ENCODE measurements at regions not wholly inside any gene's neighbourhood (a gene's known extent, or its start where the extent isn't known, plus 50 kb on each side); places are given as distances from the start of the nearest gene placed in this dataset.

DNA sequence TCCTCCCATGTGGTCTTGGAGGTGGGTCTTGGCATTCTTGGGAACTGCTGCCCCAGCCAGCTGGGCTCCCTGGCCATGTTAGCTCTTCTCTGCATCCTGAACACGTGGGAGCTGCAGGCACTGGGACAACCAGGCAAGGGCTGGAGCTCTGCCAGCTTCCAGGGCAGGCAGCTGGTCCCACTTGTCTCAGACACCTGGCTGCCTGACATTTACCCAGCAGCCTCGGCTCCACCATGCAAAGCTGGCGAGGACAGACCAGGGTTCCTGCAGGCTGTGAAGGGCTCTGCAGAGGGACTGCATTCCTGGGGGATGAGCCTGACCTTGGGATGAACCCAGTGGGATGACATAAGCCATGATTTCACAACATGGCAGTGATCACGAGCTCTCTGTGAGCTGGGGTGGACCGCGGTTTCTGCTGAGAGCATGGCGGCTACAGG, 99.0 kb upstream of the TSHZ3 start:
- peaks cover 10% of the 10 kb centered on the region for H3K9me3 ChIP-seq (ENCODE audit: control insufficient read depth, insufficient read depth, low read depth, low read length)
- H3K36me3 ChIP-seq (ENCODE audit: control insufficient read depth, insufficient read depth, low read length): no peaks in the 10 kb centered on the region
- H3K27ac ChIP-seq (ENCODE audit: low read depth, low read length): no peak overlapping the region
- no peak overlapping the region for H3K9ac ChIP-seq (ENCODE audit: low read length)
- H3K4me3 ChIP-seq (ENCODE audit: low read depth, low read length): no peak overlapping the region
- H3K4me1 ChIP-seq (ENCODE audit: control insufficient read depth, insufficient read depth, low read length): no peaks in the 10 kb centered on the region
- no peaks in the 10 kb centered on the region for H3K27me3 ChIP-seq (ENCODE audit: control insufficient read depth, insufficient read depth, low read length)

DNA sequence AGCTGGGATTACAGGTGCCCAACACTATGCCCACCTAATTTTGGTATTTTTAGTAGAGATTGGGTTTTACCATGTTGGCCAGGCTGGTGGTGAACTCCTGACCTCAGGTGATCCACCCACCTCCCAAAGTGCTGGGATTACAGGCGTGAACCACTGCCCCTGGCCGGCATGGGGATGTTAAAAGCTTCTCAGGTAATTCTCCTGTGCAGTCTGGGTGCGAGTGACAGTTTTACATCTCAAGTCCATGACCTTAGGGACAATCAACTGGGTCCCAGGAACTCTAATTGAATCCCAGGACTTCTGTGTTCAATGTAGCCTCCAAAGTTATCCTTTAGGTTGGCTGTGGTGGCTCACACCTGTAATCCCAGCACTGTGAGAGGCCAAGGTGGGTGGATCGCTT, 100.1 kb upstream of the TSHZ3 start:
- H3K4me3 ChIP-seq (ENCODE audit: low read depth, low read length): no peak overlapping the region
- no peaks in the 10 kb centered on the region for H3K4me1 ChIP-seq (ENCODE audit: control insufficient read depth, insufficient read depth, low read length)
- H3K9ac ChIP-seq (ENCODE audit: low read length): no peak overlapping the region
- no peaks in the 10 kb centered on the region for H3K27me3 ChIP-seq (ENCODE audit: control insufficient read depth, insufficient read depth, low read length)
- peaks cover 10% of the 10 kb centered on the region for H3K9me3 ChIP-seq (ENCODE audit: control insufficient read depth, insufficient read depth, low read depth, low read length)
- no peaks in the 10 kb centered on the region for H3K36me3 ChIP-seq (ENCODE audit: control insufficient read depth, insufficient read depth, low read length)
- H3K27ac ChIP-seq (ENCODE audit: low read depth, low read length): no peak overlapping the region

DNA sequence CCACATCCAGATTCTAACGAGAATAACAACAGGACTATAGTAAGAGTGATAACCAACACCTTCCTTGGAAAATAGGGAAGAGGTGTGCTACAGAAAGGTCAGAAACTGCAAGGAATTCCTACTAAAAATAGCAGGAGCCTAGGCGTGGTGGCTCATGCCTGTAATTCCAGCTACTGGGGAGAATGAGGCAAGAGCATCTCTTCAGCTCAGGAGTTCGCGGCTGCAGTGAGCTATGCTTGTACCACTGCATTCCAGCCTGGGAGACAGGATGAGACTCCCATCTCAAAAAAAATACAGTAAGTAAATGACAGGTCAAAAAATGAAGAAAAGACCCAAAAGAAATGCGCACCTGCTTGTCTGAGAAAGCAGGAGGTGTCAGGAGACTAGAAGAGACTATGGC, 101.5 kb upstream of the TSHZ3 start:
- Histone ChIP-seq H3K9ac (ENCODE audit: low read length) (no peak overlapping the region), H3K9me3 (ENCODE audit: control insufficient read depth, insufficient read depth, low read depth, low read length) (peaks cover under 1% of the 10 kb centered on the region; the same call in 1 of the 2 replicates), H3K4me1 (ENCODE audit: control insufficient read depth, insufficient read depth, low read length) (no peaks in the 10 kb centered on the region), H3K27me3 (ENCODE audit: control insufficient read depth, insufficient read depth, low read length) (no peaks in the 10 kb centered on the region), H3K36me3 (ENCODE audit: control insufficient read depth, insufficient read depth, low read length) (no peaks in the 10 kb centered on the region), H3K27ac (ENCODE audit: low read depth, low read length) (no peak overlapping the region), H3K4me3 (ENCODE audit: low read depth, low read length) (no peak overlapping the region)

DNA sequence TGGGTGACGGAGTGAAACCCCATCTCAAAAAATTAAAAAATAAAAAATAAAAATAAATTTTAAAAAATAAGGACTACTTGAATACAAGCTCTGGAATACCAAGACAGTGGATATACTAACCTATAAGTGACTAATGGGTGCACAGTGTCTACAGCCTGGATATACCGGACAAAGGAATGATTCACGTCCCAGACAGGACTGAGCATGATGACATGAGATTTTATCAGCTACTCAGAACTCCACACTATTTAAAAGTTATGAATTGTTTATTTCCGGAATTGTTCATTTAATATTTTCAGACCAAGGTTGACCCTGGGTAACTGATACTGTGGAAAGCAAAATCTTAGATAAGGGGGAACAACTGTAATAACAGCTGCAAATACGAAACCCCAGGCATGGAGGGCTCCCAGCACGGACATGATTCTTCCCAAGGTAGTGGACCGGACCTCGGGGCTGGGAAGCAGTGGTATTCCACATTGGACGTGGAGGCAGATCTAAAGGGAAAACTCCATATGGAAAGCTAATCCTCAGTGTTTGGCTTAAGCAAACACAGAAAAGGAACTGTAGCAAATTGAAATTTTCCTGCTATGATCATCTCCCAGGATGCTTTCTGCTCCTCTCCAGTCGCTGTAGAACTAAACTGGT, 102.6 kb upstream of the TSHZ3 start:
- H3K9ac ChIP-seq (ENCODE audit: low read length): no peak overlapping the region
- no peaks in the 10 kb centered on the region for H3K27me3 ChIP-seq (ENCODE audit: control insufficient read depth, insufficient read depth, low read length)
- no peak overlapping the region for H3K27ac ChIP-seq (ENCODE audit: low read depth, low read length)
- no peaks in the 10 kb centered on the region for H3K36me3 ChIP-seq (ENCODE audit: control insufficient read depth, insufficient read depth, low read length)
- H3K9me3 ChIP-seq (ENCODE audit: control insufficient read depth, insufficient read depth, low read depth, low read length): no peaks in the 10 kb centered on the region
- no peak overlapping the region for H3K4me3 ChIP-seq (ENCODE audit: low read depth, low read length)
- no peaks in the 10 kb centered on the region for H3K4me1 ChIP-seq (ENCODE audit: control insufficient read depth, insufficient read depth, low read length)

DNA sequence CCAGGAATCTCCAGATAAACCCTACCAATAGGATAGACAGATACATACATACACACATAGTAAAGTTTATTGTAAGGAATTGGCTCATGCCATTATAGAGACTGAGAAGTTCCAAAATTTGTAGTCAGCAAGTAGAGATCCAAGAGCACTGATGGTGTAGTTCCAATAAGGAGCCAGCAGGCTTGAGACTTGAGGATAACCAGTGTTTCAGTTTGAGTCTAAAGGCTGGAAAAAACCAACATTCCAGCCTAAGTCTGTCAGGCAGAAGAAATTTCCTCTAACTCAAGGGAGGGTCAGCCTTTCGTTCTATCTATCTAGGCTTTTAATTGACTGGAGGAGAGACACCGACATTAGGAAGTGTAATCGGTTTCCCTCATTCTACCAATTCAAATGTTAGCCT, 110.2 kb upstream of the TSHZ3 start:
- no peaks in the 10 kb centered on the region for H3K27me3 ChIP-seq (ENCODE audit: control insufficient read depth, insufficient read depth, low read length)
- H3K36me3 ChIP-seq (ENCODE audit: control insufficient read depth, insufficient read depth, low read length): no peaks in the 10 kb centered on the region
- no peaks in the 10 kb centered on the region for H3K4me1 ChIP-seq (ENCODE audit: control insufficient read depth, insufficient read depth, low read length)
- no peaks in the 10 kb centered on the region for H3K9me3 ChIP-seq (ENCODE audit: control insufficient read depth, insufficient read depth, low read depth, low read length)
- H3K4me3 ChIP-seq (ENCODE audit: low read depth, low read length): no peak overlapping the region
- H3K9ac ChIP-seq (ENCODE audit: low read length): no peak overlapping the region
- no peak overlapping the region for H3K27ac ChIP-seq (ENCODE audit: low read depth, low read length)

DNA sequence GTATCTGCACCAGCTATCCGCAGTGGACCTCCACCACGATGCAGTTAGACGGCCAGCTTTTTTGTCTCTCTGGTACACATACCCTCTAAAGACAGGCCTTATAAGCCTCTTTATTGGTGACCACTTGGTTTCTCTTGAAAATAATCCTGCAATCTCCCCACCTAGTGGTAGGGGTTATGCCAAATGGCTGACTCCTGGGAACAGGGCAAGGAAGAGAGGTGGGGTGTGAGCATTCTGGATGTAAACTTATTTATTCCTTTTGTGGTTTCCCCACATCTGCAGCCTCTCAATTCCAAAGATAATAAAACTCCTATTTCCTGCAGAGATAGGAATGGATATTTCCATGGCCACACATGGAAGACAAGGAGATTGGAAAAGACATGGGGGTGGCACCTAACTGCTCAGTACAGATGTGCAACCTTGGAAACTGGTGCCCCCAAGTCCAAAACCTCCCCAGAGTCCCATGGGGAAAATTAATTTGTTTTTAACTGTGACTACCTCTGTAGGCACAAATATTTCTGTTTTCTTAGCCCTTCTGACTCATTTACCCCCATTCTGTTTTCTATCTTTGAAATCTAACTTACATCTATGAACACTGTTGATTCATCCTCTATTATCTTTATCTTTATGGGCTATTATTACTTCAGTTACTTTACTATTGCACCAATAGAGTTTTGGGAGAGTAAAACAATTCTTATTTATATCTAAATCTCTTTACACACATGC, 112.7 kb upstream of the TSHZ3 start:
- Histone ChIP-seq H3K9ac (ENCODE audit: low read length) (no peak overlapping the region), H3K4me3 (ENCODE audit: low read depth, low read length) (no peak overlapping the region), H3K27me3 (ENCODE audit: control insufficient read depth, insufficient read depth, low read length) (no peaks in the 10 kb centered on the region), H3K4me1 (ENCODE audit: control insufficient read depth, insufficient read depth, low read length) (no peaks in the 10 kb centered on the region), H3K9me3 (ENCODE audit: control insufficient read depth, insufficient read depth, low read depth, low read length) (no peaks in the 10 kb centered on the region), H3K27ac (ENCODE audit: low read depth, low read length) (no peak overlapping the region), H3K36me3 (ENCODE audit: control insufficient read depth, insufficient read depth, low read length) (no peaks in the 10 kb centered on the region)

DNA sequence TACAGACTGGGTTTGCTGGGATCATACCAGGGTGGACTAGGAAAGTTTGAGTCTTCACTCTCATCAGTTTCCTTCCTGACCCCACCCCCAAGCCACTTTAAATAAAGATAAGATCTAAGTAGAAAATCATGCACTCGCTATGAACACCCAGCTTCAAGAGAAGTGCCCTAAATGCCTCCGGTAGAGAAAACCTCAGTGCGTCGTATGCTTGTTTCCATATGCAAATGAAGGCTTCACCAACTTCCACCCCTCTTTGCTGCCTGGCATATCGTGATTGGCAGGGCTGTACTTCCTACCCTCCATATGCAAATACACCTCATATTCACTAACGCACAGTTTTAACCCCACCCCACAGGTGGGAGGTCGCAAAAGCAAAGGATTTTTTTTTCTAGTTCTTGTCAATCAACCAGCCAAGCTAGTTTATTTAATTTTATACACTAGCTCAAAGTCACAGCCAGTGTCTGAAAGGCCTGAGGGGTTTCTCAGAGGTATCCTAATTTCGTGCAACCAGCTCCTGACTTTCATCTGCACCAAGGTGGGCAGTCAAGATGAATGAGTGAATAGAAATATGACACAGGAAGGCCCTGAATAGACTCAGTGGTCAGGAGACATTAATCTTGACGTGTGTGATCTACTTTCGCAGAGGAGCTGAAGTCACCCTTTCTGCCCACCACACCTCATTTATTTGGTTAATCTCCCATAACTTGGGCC, 121.1 kb upstream of the TSHZ3 start:
- H3K9me3 ChIP-seq (ENCODE audit: control insufficient read depth, insufficient read depth, low read depth, low read length): no peaks in the 10 kb centered on the region
- H3K4me3 ChIP-seq (ENCODE audit: low read depth, low read length): no peak overlapping the region
- no peaks in the 10 kb centered on the region for H3K36me3 ChIP-seq (ENCODE audit: control insufficient read depth, insufficient read depth, low read length)
- no peak overlapping the region for H3K9ac ChIP-seq (ENCODE audit: low read length)
- H3K27ac ChIP-seq (ENCODE audit: low read depth, low read length): no peak overlapping the region
- H3K27me3 ChIP-seq (ENCODE audit: control insufficient read depth, insufficient read depth, low read length): no peaks in the 10 kb centered on the region
- H3K4me1 ChIP-seq (ENCODE audit: control insufficient read depth, insufficient read depth, low read length): no peaks in the 10 kb centered on the region

DNA sequence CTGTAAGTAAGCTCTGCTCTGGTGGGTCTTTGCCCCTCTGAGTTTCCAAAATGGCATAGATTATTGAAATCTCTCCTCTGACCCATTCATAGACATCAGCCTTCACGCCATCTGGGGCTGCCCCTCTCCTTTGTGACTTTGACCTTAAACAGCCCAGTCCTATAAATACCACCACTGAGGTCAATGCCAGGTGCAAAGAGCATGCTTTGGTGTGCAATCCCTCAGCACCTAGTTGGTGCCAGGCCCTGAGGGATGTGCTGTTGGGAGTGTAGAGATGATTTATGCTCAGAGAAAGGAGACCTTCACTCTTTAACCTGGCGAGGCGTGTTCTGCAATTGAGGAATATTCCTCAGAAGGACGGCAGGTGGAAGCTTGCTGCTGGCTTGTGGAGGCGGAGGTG, 121.7 kb upstream of the TSHZ3 start:
- H3K27ac ChIP-seq (ENCODE audit: low read depth, low read length): no peak overlapping the region

DNA sequence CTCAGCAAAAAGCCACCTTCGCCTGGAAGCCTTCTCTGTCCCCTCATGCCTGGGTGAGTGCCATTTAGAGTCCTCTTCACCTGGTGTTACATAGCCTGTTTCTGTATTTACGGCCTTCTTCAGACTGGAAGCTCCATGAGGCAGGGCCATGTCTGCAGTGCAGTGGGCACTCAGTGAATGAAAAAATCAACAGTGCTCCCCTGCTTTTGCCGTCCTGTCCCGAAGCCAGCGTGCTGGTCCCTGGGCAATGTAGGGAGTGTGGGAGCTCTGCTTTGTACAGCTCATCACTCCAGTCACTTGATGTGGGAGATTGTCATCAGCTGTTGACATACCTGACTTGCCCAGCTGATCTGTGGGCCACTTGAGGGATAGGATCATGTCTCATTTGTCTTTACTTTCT, 129.0 kb upstream of the TSHZ3 start:
- H3K36me3 ChIP-seq (ENCODE audit: control insufficient read depth, insufficient read depth, low read length): no peaks in the 10 kb centered on the region
- H3K4me1 ChIP-seq (ENCODE audit: control insufficient read depth, insufficient read depth, low read length): peaks cover 3% of the 10 kb centered on the region; the same call in 1 of the 2 replicates
- H3K9ac ChIP-seq (ENCODE audit: low read length): no peak overlapping the region
- H3K27ac ChIP-seq (ENCODE audit: low read depth, low read length): no peak overlapping the region
- H3K4me3 ChIP-seq (ENCODE audit: low read depth, low read length): no peak overlapping the region
- H3K27me3 ChIP-seq (ENCODE audit: control insufficient read depth, insufficient read depth, low read length): no peaks in the 10 kb centered on the region
- H3K9me3 ChIP-seq (ENCODE audit: control insufficient read depth, insufficient read depth, low read depth, low read length): peaks cover 9% of the 10 kb centered on the region

More for the DNA sequence above, 121.7 kb upstream of the TSHZ3 start:
- Histone ChIP-seq H3K9ac (ENCODE audit: low read length) (no peak overlapping the region), H3K4me1 (ENCODE audit: control insufficient read depth, insufficient read depth, low read length) (no peaks in the 10 kb centered on the region), H3K9me3 (ENCODE audit: control insufficient read depth, insufficient read depth, low read depth, low read length) (no peaks in the 10 kb centered on the region), H3K27me3 (ENCODE audit: control insufficient read depth, insufficient read depth, low read length) (no peaks in the 10 kb centered on the region), H3K36me3 (ENCODE audit: control insufficient read depth, insufficient read depth, low read length) (no peaks in the 10 kb centered on the region), H3K4me3 (ENCODE audit: low read depth, low read length) (no peak overlapping the region)

DNA sequence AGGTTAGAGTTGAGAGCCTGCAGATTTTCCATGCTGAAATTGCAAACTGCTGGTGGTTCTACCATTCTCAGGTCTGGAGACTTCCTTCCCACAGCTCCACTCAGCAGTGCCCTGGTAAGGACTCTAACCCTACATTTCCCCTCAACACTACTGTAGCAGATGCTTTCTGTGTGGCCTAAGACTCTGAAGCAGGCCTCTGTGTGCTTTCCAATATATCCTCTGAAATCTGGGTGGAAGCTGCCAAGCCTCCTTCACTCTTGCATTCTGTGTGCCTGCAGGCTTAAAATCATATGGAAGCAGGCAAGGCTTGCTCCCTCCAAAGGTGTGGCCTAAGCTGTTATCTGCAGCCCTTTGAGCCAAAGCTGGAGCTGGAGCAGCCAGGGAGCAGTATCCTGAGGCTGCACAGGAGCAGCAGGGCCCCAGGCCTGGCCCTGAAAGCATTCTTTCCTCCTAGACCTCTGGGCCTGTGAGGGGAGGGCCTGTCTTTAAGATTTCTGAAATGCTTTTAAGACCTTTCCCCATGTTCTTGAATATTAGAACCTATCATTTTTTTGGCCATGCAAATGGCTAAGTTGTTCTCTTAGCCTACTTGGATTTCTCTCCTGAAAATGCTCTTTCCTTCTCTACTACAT, 134.1 kb upstream of the TSHZ3 start:
- H3K4me3 ChIP-seq (ENCODE audit: low read depth, low read length): no peak overlapping the region
- H3K4me1 ChIP-seq (ENCODE audit: control insufficient read depth, insufficient read depth, low read length): peaks cover 3% of the 10 kb centered on the region; the same call in 1 of the 2 replicates
- no peak overlapping the region for H3K27ac ChIP-seq (ENCODE audit: low read depth, low read length)
- no peak overlapping the region for H3K9ac ChIP-seq (ENCODE audit: low read length)
- no peaks in the 10 kb centered on the region for H3K27me3 ChIP-seq (ENCODE audit: control insufficient read depth, insufficient read depth, low read length)
- H3K9me3 ChIP-seq (ENCODE audit: control insufficient read depth, insufficient read depth, low read depth, low read length): peaks cover 43% of the 10 kb centered on the region
- H3K36me3 ChIP-seq (ENCODE audit: control insufficient read depth, insufficient read depth, low read length): no peaks in the 10 kb centered on the region

Measured in HUES6 (cell line).